ENCODE measurements at regions not wholly inside any gene's neighbourhood (a gene's known extent, or its start where the extent isn't known, plus 50 kb on each side); places are given as distances from the start of the nearest gene placed in this dataset.

GRCh38 chr2:206375956-206376355, 67.4 kb upstream of the ADAM23 start:
- Histone ChIP-seq H3K23me2 (ENCODE audit: insufficient read length, low read depth, low read length, poor library complexity, severe bottlenecking) (no peaks in the 10 kb centered on the region), H4K8ac (replicated peaks; ENCODE audit: insufficient read length, low read depth, low read length) (no peak overlapping the region), H3K18ac (ENCODE audit: insufficient read length, low read depth, low read length) (no peak overlapping the region), H3K9ac (ENCODE audit: extremely low read depth, insufficient read length, low read length) (no peak overlapping the region), H2BK120ac (ENCODE audit: low read depth, low read length, poor library complexity, severe bottlenecking) (no peak overlapping the region), H3T11ph (ENCODE audit: low read length) (no peak overlapping the region), H3K9me3 (ENCODE audit: control insufficient read depth, low read depth, low read length) (no peaks in the 10 kb centered on the region), H3K4me1 (ENCODE audit: insufficient read depth, low read length) (no peaks in the 10 kb centered on the region), H3K79me2 (ENCODE audit: insufficient read depth, low read length) (no peaks in the 10 kb centered on the region), H3K14ac (ENCODE audit: insufficient read depth, low read length) (no peak overlapping the region), H3K4me2 (ENCODE audit: insufficient read depth, insufficient read length, low read length) (no peak overlapping the region), H3K27me3 (ENCODE audit: insufficient read depth, low read length) (no peaks in the 10 kb centered on the region), H2BK12ac (ENCODE audit: insufficient read length, low read depth, low read length) (no peak overlapping the region), H2BK5ac (ENCODE audit: insufficient read length, low read length) (no peak overlapping the region), H2BK20ac (ENCODE audit: low read depth, low read length, poor library complexity, severe bottlenecking) (no peak overlapping the region), H2AK5ac (ENCODE audit: insufficient read length, low read length) (no peak overlapping the region), H2BK15ac (ENCODE audit: low read depth, low read length) (no peak overlapping the region), H4K5ac (ENCODE audit: insufficient read length, low read depth, low read length) (no peak overlapping the region), H3K23ac (ENCODE audit: insufficient read length, low read depth, low read length) (no peak overlapping the region), H3K79me1 (ENCODE audit: insufficient read depth, low read depth, low read length, poor library complexity, severe bottlenecking) (no peaks in the 10 kb centered on the region), H3K27ac (ENCODE audit: insufficient read length, low read depth, low read length) (no peak overlapping the region), H4K91ac (ENCODE audit: insufficient read length, low read depth, low read length) (no peak overlapping the region), H3K4ac (ENCODE audit: low read depth, low read length) (no peak overlapping the region), H4K20me1 (ENCODE audit: control insufficient read depth, insufficient read depth, insufficient read length) (no peaks in the 10 kb centered on the region), H2AFZ (ENCODE audit: low read length) (no peak overlapping the region), H3K56ac (ENCODE audit: insufficient read length, low read depth, low read length) (no peak overlapping the region)
- Mint-ChIP-seq H3K4me1 (peaks cover 0 to 5% of the 10 kb centered on the region in 2 experiments; a peak in 3 of 4 replicates), H3K36me3 (ENCODE audit: insufficient read depth in 1 of 3, low read depth in 3 of 3) (peaks cover 3 to 19% (median 4%) of the 10 kb centered on the region in 3 experiments; a peak in 6 of 7 replicates), H3K9me3 (peaks cover 13 to 19% of the 10 kb centered on the region in 2 experiments), H3K27me3 (ENCODE audit: low read depth) (no peaks in the 10 kb centered on the region), H3K4me3 (no peak overlapping the region), H3K27ac (no peak overlapping the region)
- TF ChIP-seq CTCF (conservative IDR thresholded peaks at IDR 0.05) = no peak
- no peak for DNase-seq
